HG02885 (cell line): ENCODE measurements at regions not wholly inside any gene's neighbourhood (a gene's known extent, or its start where the extent isn't known, plus 50 kb on each side); places are given as distances from the start of the nearest gene placed in this dataset.
"Not testable (repeated sequence)": the region's sequence is repeated elsewhere in the genome, so short reads cannot be mapped to it uniquely, and the experiment has no call there.

Experiments
- ATAC-seq: cut with Tn5 transposase; IDR thresholded peaks from one replicate; pipeline ENCODE4 v1.9.1; 2021; ENCODE audit warnings: mild to moderate bottlenecking; ENCODE audit not compliant: unreplicated experiment, poor library complexity

DNA sequence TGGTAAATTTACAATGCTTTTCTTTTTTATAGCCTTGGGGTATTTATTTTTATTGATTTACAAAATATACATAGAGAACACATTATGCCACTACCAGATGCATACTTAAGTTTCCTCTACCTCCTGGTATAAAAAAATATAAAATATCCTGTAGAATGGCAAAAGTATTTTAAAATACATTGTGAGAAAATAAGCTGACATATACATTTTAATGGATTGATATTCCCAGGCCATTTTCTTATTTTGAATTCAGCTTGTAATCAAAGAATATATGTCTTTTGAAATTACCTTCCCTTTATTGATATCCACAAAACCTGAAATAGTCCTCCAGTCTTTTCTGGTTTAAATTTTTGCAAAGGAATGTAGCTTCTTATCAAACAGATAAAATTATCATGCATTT, 923.9 kb downstream of the CDH18 start:
- no peak for ATAC-seq

DNA sequence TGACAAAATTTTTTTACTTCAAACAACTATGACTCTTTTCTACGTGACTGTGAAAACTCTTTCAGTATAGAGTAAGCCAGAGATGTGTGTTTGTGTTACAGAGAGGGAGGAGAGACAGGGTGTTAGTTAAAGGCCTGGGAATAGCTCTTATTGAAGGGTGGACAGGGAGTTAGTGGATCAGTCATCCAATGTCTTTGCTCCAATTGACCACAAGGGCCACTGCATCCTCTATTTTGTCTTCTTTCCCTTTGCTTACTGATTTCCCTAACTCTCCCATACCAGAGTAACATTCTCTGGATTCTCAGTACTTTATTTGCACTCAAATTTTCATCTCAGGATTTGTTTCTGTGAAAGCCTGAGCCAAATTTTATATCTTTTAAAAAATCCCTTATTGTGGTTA, 920.3 kb downstream of the CDH18 start:
- no peak for ATAC-seq

DNA sequence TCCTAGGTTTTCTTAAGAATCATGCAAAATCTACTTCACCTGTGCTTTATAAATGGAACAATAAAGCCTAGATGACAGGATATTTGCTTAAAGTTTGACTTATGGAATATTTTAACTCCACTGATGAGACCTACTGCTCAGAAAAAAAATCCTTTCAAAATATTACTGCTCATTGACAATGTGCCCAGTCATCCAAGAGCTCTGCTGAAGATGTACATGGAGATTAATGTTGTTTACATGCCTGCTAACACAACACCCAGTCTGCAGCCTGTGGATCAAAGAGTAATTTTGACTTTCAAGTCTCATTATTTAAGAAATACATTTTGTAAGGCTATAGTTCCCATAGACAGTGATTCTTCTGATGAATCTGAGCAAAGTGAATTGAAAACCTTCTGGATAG, 889.6 kb downstream of the CDH18 start:
- no peak for ATAC-seq

DNA sequence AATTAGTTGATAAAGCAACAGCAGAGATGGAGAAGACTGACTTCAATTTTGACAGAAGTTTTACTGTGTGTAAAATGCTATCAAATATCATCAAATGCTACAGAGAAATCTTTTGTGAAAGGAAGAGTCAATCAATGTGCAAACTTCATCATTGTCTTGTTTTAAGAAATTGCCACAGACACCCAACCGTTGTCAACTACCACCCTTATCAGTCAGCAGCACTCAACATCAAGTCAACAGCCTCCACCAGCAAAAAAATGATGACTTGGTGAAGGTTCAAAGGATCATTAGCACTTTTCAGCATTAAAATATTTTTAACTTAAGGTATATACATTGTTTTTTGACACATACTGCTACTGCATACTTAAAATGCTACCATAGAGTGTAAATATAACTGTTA, 888.8 kb downstream of the CDH18 start:
- ATAC-seq = no peak

GRCh38 chr5:19104948-19105347, 883.1 kb downstream of the CDH18 start:
- ATAC-seq = no peak

- ATAC-seq = no peak
These were observed 865.1 kb downstream of the CDH18 start for GRCh38 chr5:19122923-19123322.

DNA sequence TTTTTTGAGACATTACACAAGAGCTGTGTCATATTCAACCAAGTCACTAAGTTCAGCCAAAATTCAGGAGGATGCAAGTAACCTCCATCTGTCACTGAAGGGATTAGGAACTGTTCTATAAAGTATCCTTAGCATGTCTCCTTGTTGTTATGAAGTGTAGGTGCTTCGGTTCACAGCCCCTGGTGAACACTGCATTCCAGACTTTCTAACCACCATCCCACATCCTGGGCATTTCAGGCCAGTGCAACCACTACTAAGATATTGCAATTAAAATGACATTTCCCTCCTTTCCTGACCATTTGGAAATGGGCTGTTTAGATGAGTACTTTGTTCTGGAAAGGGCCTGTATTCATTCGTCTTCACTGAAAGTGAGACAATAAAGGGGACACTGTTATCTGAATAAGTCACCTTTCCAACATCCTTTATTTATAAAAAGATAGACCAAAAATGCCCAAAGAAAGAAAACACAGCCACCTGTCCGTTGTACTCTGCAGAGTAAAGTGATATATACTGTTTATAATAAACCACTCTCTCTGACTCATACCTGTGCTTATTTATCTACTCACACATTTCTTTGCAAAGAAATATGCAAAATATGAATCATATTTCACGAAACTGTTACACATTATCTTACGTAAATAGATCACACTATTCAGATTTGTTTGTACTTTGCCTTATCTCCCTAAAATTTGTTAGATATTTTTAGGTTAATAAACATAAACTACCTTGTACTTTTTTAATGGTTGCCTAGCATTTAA, 861.9 kb downstream of the CDH18 start:
- no peak for ATAC-seq

GRCh38 chr5:19140276-19140675, 847.7 kb downstream of the CDH18 start:
- ATAC-seq = no peak

DNA sequence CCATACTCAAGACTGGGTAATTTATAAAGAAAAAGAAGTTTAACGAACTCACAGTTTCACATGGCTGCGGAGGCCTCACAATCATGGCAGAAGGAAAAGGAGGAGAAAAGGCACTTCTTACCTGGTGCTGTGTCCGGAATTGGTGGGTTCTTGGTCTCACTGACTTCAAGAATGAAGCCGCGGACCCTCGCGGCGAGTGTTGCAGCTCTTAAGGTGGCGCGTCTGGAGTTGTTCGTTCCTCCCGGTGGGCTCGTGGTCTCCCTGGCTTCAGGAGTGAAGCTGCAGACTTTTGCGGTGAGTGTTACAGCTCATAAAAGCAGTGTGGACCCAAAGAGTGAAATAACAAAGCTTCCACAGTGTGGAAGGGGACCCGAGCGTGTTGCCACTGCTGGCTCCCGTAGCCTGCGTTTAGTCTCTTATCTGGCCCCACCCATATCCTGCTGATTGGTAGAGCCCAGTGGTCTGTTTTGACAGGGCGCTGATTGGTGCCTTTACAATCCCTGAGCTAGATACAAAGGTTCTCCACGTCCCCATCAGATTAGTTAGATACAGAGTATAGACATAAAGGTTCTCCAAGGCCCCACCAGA, 846.0 kb downstream of the CDH18 start:
- not testable (repeated sequence) for ATAC-seq

DNA sequence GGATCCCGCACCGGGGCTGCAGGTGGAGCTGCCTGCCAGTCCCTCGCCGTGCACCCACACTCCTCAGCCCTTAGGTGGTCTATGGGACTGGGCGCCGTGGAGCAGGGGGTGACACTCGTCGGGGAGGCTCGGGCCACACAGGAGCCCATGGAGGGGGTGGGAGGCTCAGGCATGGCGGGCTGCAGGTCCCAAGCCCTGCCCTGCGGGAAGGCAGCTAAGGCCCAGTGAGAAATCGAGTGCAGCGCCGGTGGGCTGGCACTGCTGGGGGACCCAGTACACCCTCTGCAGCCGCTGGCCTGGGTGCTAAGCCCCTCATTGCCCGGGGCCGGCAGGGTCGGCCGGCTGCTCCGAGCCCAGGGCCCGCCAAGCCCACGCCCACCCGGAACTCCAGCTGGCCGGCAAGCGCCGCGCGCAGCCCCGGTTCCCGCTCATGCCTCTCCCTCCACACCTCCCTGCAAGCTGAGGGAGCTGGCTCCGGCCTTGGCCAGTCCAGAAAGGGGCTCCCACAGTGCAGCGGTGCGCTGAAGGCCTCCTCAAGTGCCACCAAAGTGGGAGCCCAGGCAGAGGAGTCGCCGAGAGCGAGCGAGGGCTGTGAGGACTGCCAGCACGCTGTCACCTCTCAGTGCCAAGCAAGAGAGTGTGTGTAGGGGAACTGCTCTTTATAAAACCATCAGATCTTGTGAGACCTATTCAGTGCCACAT, 845.1 kb downstream of the CDH18 start:
- ATAC-seq = not testable (repeated sequence)

DNA sequence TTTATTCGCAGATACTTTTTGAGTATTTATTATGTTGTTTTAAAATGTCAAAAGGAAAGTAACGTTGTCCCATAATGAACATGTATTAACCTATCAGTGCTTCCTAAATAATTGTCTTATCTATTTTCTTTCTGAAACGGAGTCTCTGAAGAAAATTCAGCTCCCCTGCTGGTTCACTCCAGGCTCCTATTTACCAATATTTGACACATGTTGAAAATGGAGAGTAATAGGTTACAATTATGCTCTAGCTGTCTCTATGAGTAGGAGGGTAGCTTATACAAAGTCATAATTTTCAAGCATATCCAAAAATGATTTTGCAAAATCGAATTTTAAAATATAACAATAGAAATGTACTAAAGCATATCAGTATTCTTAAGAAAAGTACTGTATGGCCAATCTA, 844.1 kb downstream of the CDH18 start:
- ATAC-seq = no peak

GRCh38 chr5:19169426-19169825, 818.6 kb downstream of the CDH18 start:
- no peak for ATAC-seq

DNA sequence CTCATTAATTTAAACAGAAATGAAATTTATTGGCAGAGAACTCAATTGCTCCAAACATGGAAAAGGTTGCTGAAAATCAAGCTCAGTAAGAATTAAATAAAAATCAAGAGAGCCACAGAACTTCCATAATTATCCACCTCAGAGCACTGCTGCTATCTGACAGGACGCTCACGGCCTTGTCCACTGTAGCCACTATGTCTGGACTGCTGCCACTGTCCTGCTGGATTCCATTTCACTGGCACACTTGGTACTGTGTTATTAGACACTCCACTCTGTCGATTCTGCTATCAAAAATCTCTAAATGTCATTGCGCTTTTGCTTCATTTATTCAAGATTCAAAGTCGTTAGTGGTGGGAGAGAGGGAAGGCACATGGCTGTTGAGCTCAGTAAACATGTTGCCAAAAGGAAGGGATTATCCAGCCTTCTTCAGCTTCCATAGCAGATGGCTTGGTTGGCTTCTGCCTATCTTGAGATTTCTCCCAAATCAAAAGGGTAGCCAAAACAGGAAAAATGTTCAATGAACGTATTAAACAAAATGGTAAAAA, 815.0 kb downstream of the CDH18 start:
- no peak for ATAC-seq

DNA sequence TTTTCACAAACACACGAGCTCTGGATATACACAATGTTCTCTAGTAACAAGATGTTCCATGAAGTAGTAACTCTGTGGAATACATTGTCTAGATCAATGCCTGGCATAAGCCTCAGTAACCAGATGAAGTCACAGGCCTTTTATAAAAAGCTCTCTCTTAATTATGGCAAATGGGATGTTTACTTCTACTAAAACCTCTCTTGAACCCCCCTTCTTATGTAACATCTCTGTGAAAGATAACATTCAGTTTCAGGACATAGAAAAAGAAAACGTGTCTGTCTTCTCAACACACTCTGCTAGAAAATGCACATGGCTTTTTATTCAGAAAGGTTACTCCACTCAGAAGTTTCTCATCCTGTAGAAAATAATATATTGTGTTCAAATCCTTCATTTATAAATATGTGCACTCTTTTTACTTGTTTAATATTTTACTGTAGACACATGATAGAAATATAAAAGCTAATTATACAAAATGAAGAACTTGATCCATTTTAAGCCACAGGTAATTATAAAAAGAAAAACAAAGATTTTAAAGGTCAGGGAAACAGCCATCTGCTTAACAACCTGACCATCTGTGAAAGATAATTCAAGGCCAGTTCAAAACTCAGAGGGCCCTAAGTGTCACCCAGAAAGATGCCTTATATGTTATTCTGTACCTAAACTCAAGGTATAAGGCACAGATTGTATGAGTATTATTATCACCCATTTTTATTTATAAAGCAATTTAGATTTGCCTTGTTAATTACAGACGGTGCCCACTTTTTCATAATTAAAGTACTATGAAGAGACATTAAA, 812.0 kb downstream of the CDH18 start:
- ATAC-seq = no peak

- ATAC-seq = no peak
These were observed 808.4 kb downstream of the CDH18 start for GRCh38 chr5:19179571-19179970.

DNA sequence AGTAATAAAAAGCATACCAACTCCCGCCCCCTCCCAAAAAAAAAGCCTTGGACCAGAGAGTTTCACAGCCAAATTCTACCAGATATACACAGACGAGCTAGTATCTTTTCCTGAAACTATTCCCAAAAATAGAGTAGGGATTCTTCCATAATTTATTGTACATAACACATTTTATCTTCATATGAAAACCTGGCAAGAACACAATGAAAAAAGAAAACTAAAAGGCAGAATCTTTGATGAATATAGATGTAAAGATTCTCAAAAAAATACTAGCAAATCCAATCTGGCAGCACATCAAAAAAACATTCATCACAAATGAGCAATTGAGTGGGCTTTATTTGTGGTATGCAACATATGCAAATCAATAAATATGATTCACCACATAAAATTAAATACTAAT, 798.8 kb downstream of the CDH18 start:
- no peak for ATAC-seq

DNA sequence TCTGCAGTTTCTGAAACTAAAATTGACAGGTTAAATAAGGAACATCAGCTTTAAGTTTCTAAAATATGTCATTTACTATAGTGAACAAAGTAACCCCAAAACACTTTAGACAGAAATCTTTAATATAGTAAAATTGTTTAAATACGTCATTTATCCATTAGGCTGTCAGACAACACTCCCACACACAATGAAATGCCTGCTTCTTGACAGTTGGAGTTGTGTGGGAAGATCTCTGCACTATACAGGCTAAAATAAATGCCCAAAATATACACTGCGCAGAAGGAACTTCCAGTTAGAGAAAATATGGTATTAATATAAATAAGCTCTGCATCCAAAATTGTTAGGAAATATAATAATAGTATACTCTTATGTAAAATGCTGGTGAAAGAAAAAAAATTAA, 794.4 kb downstream of the CDH18 start:
- no peak for ATAC-seq

- ATAC-seq = no peak
These were observed 791.4 kb downstream of the CDH18 start for GRCh38 chr5:19196631-19197030.

DNA sequence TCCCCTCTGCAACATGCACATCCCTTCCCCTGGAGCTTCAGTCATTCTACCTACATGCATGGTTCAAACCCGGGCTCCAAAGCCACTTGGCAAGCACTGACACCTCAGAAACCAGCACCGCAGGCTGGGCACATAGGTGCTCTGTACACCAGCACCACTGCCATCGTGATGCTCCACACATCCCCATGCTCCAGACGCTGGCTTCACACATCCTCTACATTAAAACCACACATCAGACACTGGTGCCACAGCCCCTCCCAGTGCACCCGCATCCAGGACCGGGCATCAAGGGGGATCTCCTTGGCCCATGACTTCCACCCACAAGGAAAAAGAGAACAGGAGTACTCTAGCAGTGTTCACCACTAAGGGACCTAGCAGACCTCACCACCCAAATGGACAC, 787.7 kb downstream of the CDH18 start:
- no peak for ATAC-seq

GRCh38 chr5:19208397-19208796, 779.6 kb downstream of the CDH18 start:
- no peak for ATAC-seq

- ATAC-seq = no peak
These were observed 777.1 kb downstream of the CDH18 start for GRCh38 chr5:19210886-19211285.
